ENCODE measurements at regions not wholly inside any gene's neighbourhood (a gene's known extent, or its start where the extent isn't known, plus 50 kb on each side); places are given as distances from the start of the nearest gene placed in this dataset.

GRCh38 chr4:112003231-112003907, 141.9 kb upstream of the FAM241A start:
- no peak for TF ChIP-seq ZNF274 (IDR thresholded peaks at IDR 0.05; ENCODE audit: low read depth, low read length)
- no peak for TF ChIP-seq YY1 (IDR thresholded peaks at IDR 0.05; ENCODE audit: insufficient read depth, insufficient read length)
- no peak for TF ChIP-seq SUZ12 (IDR thresholded peaks at IDR 0.05; ENCODE audit: extremely low read depth, insufficient read depth, insufficient read length)

Data from NT2/D1 (cell line).